HepG2 (cell line): ENCODE measurements at regions not wholly inside any gene's neighbourhood (a gene's known extent, or its start where the extent isn't known, plus 50 kb on each side); places are given as distances from the start of the nearest gene placed in this dataset.
A peak's percentile ranks its signal among the peaks of the same experiment; 100 is the strongest.

Experiments used
- GTF2F1 ChIP-seq: fragments of 150-350 bp; IDR thresholded peaks from 2 replicates; pipeline ENCODE4 v1.6.1; 2014; ENCODE audit warnings: low read length
- HNF4A ChIP-seq: sonication (generic); formaldehyde crosslinking; IDR thresholded peaks from 2 replicates; pipeline ENCODE4 v1.4.0; 2020; ENCODE audit warnings: missing genetic modification reagents
- MED13 ChIP-seq: sonication (generic); formaldehyde crosslinking; IDR thresholded peaks from 2 replicates; pipeline ENCODE4 v1.5.0; 2020; ENCODE audit warnings: missing genetic modification reagents
- NAIF1 ChIP-seq: sonication (generic); formaldehyde crosslinking; IDR thresholded peaks from 2 replicates; pipeline ENCODE4 v1.5.0; 2020; ENCODE audit warnings: mild to moderate bottlenecking, missing genetic modification reagents, borderline replicate concordance
- SRF ChIP-seq: IDR thresholded peaks from 2 replicates; pipeline ENCODE4 v1.6.1; 2011; ENCODE audit warnings: mild to moderate bottlenecking, low read depth, low read length, moderate library complexity
- SUZ12 ChIP-seq: fragments of 150-350 bp; IDR thresholded peaks from 2 replicates; pipeline ENCODE4 v1.6.1; 2014; ENCODE audit warnings: low read depth, low read length
- TBX3 ChIP-seq: fragments of 450-650 bp; IDR thresholded peaks from 2 replicates; pipeline ENCODE4 v1.6.1; 2017; ENCODE audit warnings: antibody characterized with exemption, mild to moderate bottlenecking, inconsistent platforms, borderline replicate concordance
- ZFP36 ChIP-seq: fragments of 150-350 bp; IDR thresholded peaks from 2 replicates; pipeline ENCODE4 v1.6.1; 2018; ENCODE audit warnings: borderline replicate concordance, low read length, low read depth; ENCODE audit not compliant: partially characterized antibody
- ZFY ChIP-seq: sonication (generic); formaldehyde crosslinking; IDR thresholded peaks from 2 replicates; pipeline ENCODE4 v1.4.0; 2020; ENCODE audit warnings: missing genetic modification reagents
- ZKSCAN1 ChIP-seq: fragments of 150-350 bp; IDR thresholded peaks from 2 replicates; pipeline ENCODE4 v1.6.1; 2014; ENCODE audit warnings: low read length
- ZMYM4 ChIP-seq: sonication (generic); formaldehyde crosslinking; IDR thresholded peaks from 2 replicates; pipeline ENCODE4 v1.8.1; 2023; ENCODE audit warnings: mild to moderate bottlenecking, missing genetic modification reagents
- ZNF484 ChIP-seq: sonication (generic); formaldehyde crosslinking; IDR thresholded peaks from 2 replicates; pipeline ENCODE4 v1.5.1; 2020; ENCODE audit warnings: mild to moderate bottlenecking, low read depth, missing genetic modification reagents, borderline replicate concordance
- ZNF761 ChIP-seq: sonication (generic); formaldehyde crosslinking; conservative IDR thresholded peaks from 2 replicates; pipeline ENCODE4 v1.4.0; 2020; ENCODE audit warnings: mild to moderate bottlenecking, missing genetic modification reagents
- TF ChIP-seq, protein P1 (sequence below): sonication (generic); formaldehyde crosslinking; IDR thresholded peaks from 2 replicates; pipeline ENCODE4 v1.9.0; 2021; ENCODE audit warnings: mild to moderate bottlenecking, missing genetic modification reagents
- TF ChIP-seq, protein P2 (sequence below): sonication (generic); formaldehyde crosslinking; IDR thresholded peaks from 2 replicates; pipeline ENCODE4 v1.8.1; 2023; ENCODE audit warnings: mild to moderate bottlenecking, missing genetic modification reagents
- TF ChIP-seq, protein P3 (sequence below): sonication (generic); formaldehyde crosslinking; IDR thresholded peaks from 2 replicates; pipeline ENCODE4 v1.5.0; 2020; ENCODE audit warnings: missing genetic modification reagents
- TF ChIP-seq, protein P4 (sequence below): sonication (generic); formaldehyde crosslinking; IDR thresholded peaks from 2 replicates; pipeline ENCODE4 v1.4.0; 2020; ENCODE audit warnings: missing genetic modification reagents, borderline replicate concordance

DNA sequence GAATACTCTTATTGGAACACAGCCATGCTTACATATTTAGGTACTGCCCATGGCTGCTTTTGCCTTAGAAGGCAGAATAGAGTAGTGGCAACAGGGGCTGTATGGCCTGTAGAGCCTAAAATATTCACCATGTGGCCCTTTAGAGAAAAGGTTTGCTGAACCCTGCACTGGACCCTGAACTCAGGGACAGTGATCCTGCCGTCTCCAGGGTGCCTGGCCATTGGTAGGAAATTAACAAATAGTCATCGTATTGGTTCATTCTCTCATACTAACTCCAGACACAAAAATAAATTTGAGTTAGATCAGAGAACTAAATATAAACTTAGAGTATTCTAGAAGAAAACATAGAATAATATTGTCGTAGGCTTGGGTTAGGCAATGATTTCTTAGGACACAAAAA lies 181.4 kb downstream of the BCAS1 start (continued):
- TF ChIP-seq, protein P1, sequence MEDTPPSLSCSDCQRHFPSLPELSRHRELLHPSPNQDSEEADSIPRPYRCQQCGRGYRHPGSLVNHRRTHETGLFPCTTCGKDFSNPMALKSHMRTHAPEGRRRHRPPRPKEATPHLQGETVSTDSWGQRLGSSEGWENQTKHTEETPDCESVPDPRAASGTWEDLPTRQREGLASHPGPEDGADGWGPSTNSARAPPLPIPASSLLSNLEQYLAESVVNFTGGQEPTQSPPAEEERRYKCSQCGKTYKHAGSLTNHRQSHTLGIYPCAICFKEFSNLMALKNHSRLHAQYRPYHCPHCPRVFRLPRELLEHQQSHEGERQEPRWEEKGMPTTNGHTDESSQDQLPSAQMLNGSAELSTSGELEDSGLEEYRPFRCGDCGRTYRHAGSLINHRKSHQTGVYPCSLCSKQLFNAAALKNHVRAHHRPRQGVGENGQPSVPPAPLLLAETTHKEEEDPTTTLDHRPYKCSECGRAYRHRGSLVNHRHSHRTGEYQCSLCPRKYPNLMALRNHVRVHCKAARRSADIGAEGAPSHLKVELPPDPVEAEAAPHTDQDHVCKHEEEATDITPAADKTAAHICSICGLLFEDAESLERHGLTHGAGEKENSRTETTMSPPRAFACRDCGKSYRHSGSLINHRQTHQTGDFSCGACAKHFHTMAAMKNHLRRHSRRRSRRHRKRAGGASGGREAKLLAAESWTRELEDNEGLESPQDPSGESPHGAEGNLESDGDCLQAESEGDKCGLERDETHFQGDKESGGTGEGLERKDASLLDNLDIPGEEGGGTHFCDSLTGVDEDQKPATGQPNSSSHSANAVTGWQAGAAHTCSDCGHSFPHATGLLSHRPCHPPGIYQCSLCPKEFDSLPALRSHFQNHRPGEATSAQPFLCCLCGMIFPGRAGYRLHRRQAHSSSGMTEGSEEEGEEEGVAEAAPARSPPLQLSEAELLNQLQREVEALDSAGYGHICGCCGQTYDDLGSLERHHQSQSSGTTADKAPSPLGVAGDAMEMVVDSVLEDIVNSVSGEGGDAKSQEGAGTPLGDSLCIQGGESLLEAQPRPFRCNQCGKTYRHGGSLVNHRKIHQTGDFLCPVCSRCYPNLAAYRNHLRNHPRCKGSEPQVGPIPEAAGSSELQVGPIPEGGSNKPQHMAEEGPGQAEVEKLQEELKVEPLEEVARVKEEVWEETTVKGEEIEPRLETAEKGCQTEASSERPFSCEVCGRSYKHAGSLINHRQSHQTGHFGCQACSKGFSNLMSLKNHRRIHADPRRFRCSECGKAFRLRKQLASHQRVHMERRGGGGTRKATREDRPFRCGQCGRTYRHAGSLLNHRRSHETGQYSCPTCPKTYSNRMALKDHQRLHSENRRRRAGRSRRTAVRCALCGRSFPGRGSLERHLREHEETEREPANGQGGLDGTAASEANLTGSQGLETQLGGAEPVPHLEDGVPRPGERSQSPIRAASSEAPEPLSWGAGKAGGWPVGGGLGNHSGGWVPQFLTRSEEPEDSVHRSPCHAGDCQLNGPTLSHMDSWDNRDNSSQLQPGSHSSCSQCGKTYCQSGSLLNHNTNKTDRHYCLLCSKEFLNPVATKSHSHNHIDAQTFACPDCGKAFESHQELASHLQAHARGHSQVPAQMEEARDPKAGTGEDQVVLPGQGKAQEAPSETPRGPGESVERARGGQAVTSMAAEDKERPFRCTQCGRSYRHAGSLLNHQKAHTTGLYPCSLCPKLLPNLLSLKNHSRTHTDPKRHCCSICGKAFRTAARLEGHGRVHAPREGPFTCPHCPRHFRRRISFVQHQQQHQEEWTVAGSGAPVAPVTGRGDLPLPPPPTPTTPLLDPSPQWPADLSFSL (CRISPR knock-in tag), result peak; percentile 33; the same call in 1 of the 2 replicates
- no peak for TF ChIP-seq SRF
- TF ChIP-seq ZMYM4, result 0 out of 2 replicates have a peak, but pooled peaks have one; percentile 23
- no peak for TF ChIP-seq TBX3
- TF ChIP-seq, protein P2, sequence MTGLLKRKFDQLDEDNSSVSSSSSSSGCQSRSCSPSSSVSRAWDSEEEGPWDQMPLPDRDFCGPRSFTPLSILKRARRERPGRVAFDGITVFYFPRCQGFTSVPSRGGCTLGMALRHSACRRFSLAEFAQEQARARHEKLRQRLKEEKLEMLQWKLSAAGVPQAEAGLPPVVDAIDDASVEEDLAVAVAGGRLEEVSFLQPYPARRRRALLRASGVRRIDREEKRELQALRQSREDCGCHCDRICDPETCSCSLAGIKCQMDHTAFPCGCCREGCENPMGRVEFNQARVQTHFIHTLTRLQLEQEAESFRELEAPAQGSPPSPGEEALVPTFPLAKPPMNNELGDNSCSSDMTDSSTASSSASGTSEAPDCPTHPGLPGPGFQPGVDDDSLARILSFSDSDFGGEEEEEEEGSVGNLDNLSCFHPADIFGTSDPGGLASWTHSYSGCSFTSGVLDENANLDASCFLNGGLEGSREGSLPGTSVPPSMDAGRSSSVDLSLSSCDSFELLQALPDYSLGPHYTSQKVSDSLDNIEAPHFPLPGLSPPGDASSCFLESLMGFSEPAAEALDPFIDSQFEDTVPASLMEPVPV, result no peak
- TF ChIP-seq ZNF484 (CRISPR knock-in tag), result no peak
- no peak for TF ChIP-seq ZNF761 (CRISPR knock-in tag)
- TF ChIP-seq GTF2F1, result no peak
- no peak for TF ChIP-seq ZKSCAN1
- no peak for TF ChIP-seq MED13 (CRISPR knock-in tag)
- TF ChIP-seq, protein P3, sequence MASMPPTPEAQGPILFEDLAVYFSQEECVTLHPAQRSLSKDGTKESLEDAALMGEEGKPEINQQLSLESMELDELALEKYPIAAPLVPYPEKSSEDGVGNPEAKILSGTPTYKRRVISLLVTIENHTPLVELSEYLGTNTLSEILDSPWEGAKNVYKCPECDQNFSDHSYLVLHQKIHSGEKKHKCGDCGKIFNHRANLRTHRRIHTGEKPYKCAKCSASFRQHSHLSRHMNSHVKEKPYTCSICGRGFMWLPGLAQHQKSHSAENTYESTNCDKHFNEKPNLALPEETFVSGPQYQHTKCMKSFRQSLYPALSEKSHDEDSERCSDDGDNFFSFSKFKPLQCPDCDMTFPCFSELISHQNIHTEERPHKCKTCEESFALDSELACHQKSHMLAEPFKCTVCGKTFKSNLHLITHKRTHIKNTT (CRISPR knock-in tag), result no peak
- no peak for TF ChIP-seq NAIF1 (CRISPR knock-in tag)
- TF ChIP-seq, protein P4, sequence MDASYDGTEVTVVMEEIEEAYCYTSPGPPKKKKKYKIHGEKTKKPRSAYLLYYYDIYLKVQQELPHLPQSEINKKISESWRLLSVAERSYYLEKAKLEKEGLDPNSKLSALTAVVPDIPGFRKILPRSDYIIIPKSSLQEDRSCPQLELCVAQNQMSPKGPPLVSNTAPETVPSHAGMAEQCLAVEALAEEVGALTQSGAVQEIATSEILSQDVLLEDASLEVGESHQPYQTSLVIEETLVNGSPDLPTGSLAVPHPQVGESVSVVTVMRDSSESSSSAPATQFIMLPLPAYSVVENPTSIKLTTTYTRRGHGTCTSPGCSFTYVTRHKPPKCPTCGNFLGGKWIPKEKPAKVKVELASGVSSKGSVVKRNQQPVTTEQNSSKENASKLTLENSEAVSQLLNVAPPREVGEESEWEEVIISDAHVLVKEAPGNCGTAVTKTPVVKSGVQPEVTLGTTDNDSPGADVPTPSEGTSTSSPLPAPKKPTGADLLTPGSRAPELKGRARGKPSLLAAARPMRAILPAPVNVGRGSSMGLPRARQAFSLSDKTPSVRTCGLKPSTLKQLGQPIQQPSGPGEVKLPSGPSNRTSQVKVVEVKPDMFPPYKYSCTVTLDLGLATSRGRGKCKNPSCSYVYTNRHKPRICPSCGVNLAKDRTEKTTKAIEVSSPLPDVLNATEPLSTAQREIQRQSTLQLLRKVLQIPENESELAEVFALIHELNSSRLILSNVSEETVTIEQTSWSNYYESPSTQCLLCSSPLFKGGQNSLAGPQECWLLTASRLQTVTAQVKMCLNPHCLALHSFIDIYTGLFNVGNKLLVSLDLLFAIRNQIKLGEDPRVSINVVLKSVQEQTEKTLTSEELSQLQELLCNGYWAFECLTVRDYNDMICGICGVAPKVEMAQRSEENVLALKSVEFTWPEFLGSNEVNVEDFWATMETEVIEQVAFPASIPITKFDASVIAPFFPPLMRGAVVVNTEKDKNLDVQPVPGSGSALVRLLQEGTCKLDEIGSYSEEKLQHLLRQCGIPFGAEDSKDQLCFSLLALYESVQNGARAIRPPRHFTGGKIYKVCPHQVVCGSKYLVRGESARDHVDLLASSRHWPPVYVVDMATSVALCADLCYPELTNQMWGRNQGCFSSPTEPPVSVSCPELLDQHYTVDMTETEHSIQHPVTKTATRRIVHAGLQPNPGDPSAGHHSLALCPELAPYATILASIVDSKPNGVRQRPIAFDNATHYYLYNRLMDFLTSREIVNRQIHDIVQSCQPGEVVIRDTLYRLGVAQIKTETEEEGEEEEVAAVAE (CRISPR knock-in tag), result no peak
- peak; percentile 72 for TF ChIP-seq HNF4A (CRISPR knock-in tag)
- TF ChIP-seq SUZ12, result no peak
- TF ChIP-seq ZFP36, result no peak
- no peak for TF ChIP-seq ZFY (CRISPR knock-in tag)
